VCaP (cell line): ENCODE measurements at regions not wholly inside any gene's neighbourhood (a gene's known extent, or its start where the extent isn't known, plus 50 kb on each side); places are given as distances from the start of the nearest gene placed in this dataset.

Source experiments
- H3K27ac ChIP-seq: fragments of 450-650 bp; 2 replicates; pipeline ENCODE4 v1.5.1; 2017
- TF ChIP-seq, protein P1 (sequence below): fragments of 450-650 bp; conservative IDR thresholded peaks from 2 replicates; pipeline ENCODE4 v1.5.1; 2017; ENCODE audit warnings: mild to moderate bottlenecking, moderate library complexity

DNA sequence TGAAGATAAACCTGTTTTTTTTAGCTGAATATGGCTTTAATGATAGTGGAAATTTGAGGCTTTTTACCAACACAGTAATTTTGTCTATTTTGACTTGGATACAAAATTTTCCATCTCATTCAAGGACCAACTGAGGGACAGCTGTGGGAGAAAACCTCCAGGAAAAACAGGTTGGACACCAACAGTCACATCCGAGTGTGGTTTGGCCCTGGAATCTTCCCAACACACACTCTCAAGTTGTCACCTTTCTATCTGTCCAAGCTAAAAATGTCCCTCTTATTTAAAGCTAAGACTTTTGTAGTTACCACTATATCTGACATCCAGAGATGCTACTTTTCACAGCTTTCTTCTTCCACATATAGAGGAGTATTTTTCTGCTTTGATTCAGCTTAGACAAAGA, 404.9 kb downstream of the PCDH7 start:
- H3K27ac ChIP-seq = no peak overlapping the region
- TF ChIP-seq, protein P1, sequence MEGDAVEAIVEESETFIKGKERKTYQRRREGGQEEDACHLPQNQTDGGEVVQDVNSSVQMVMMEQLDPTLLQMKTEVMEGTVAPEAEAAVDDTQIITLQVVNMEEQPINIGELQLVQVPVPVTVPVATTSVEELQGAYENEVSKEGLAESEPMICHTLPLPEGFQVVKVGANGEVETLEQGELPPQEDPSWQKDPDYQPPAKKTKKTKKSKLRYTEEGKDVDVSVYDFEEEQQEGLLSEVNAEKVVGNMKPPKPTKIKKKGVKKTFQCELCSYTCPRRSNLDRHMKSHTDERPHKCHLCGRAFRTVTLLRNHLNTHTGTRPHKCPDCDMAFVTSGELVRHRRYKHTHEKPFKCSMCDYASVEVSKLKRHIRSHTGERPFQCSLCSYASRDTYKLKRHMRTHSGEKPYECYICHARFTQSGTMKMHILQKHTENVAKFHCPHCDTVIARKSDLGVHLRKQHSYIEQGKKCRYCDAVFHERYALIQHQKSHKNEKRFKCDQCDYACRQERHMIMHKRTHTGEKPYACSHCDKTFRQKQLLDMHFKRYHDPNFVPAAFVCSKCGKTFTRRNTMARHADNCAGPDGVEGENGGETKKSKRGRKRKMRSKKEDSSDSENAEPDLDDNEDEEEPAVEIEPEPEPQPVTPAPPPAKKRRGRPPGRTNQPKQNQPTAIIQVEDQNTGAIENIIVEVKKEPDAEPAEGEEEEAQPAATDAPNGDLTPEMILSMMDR = no peak

DNA sequence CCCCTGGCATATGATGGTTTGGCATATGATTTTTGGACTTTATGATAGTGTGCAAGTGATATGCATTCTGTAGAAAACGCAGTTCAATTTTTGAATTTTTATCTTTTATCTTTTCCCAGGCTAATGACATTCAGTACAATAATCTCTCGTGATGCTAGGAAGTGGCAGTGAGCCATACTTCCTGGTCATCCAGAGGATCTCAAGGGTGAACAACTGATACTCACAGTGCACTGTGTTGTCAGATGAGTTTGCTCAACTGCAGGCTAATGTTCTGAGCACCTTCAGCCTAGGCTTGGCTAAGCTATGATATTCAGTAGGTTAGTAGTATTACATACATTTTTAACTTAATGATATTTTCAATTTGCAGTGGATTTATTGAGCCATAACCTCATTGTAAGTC, 405.3 kb downstream of the PCDH7 start:
- TF ChIP-seq, protein P1 = no peak
- H3K27ac ChIP-seq = no peak overlapping the region

DNA sequence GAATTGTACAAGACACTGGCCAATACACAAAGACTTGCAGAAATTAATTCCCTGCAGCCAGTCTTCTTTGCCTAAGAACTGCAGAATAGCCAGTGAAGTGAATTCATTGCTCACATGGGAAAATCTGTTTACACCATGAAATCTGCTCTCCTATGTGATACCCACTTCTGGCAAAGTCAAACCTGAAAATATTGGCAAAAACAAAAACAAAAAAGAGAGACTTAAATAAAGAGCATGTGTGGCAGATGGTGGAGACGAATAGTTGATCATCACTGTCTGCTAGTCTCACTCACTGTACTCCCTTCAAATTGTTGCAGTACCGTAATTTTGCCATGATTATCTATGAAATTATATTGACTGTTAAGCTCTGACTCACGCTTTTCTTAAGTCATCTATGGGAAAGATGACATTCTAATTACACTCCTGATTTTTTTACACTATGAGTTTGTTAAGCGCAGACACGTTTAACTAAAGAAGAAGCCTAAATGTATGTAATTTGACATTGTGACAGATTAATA, 406.8 kb downstream of the PCDH7 start:
- TF ChIP-seq, protein P1 = no peak
- H3K27ac ChIP-seq = no peak overlapping the region

DNA sequence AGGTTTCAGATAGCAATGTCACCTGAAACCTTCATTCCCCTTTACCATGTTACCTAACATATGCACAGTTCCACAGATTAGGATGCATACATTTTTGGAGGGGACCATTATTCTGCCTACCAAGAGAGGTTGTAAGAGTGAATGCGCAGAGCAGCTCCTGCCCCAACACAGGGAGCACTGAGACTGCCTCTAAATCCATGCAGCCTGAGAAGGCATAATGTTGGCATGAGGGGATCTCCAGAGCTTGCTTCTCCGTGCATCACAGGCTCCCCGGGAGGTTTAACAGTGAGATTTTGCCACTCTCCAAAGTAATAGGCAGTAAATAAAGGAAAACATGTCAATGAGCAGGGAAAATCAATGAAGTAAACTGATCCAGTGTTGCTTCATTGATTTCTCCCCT, 410.8 kb downstream of the PCDH7 start:
- no peak overlapping the region for H3K27ac ChIP-seq
- TF ChIP-seq, protein P1 = no peak

DNA sequence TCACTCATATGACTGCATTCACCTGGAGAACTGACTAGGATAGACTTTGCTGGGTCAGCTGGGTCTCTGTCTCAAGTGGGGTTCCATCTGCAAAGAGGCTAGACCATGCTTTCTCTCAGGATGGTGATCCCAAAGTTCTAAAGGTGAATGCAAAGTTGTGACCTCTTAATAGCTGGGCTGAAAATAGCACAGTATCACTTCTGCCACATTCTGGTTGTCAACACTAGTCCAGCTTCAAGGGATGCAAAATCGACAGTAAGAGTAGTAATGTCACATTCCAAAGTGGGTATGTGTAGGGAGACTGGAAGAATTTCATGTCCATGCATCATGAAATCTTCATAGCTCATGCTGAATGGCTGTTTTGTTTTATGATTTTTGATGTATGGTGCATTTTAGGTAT, 414.6 kb downstream of the PCDH7 start:
- TF ChIP-seq, protein P1 = no peak
- H3K27ac ChIP-seq = no peak overlapping the region

DNA sequence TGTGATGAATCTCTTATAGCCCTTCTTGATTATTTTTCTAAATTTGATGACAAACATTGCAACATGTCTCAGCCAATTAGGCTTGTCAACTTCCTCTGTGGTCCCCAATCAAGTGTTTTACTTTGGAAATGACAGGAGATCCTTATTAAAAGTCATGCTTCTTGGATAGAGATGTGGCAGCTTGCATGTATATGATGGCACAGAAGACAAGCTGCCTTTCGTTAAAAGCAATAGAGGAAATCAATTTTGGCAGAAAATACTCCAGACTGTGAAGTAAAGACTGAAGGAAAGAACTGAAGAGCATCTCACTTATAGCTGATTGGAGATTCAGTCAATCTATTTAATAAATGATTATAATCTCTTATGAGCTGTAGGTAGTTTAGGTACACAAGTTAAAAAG, 419.6 kb downstream of the PCDH7 start:
- H3K27ac ChIP-seq = no peak overlapping the region
- TF ChIP-seq, protein P1 = no peak

DNA sequence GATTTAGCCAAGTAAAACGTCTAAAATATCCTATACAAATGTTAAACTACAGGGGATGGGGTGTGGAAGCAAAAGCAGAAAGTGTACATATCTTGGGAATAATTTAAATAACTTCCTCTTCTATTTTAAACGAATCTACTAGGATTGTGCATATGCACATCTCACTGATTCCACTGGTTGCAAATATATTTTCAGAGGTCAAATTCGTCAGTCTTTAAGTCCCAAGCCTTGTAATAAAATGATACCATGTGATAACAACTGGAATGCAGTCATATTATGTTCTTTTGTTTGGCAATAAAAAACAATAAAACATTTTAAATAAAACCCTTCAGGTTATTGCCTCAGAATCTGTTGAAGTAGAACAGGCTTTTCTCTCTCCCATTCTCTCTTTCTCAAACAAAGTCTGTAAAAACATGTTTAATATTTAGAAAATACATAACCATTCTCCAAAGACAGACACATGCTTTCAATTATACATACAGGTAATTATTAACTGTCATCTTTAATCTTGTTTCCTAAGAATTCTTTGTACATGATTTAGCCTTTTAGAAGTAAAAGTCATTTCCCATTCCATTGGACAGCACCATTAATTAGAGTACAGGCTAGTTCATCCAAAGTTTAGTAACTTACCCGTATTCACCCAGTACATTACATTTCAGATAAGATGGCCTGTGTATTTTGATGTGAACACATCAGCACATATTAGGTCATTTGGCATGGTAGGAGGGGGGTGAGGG, 421.1 kb downstream of the PCDH7 start:
- TF ChIP-seq, protein P1 = no peak
- H3K27ac ChIP-seq = peak overlapping the region; percentile 50
